Endothelial cell of umbilical vein (primary cell): ENCODE measurements at regions not wholly inside any gene's neighbourhood (a gene's known extent, or its start where the extent isn't known, plus 50 kb on each side); places are given as distances from the start of the nearest gene placed in this dataset.

Experiments
- BruUV-seq: library from RNA; stranded (reverse); fragments of 400-500 nt; replicated peaks from 2 replicates; lab custom pipeline; 2021; lab: Mats Ljungman, UMichigan
- CTCF ChIA-PET: fragments of 300-600, 350-600 bp; sonication (Branson Sonifier 250); formaldehyde crosslinking; loops from one replicate; lab custom pipeline; 2021; ENCODE audit warnings: antibody characterized with exemption, inconsistent platforms; lab: Charles Lee
- POLR2A ChIA-PET: fragments of 300-600, 350-600 bp; sonication (Branson Sonifier 250); formaldehyde crosslinking; loops from one replicate; lab custom pipeline; 2021; ENCODE audit warnings: antibody characterized with exemption, inconsistent platforms; lab: Charles Lee
- DNase-seq: peaks from one replicate; pipeline ENCODE4 v3.0.0-alpha.2; 2011; ENCODE audit warnings: low read depth, low spot score
- FAIRE-seq: peaks from 2 replicates; lab custom pipeline; 2011; peaks lifted over from hg19 to GRCh38; lab: Jason Lieb, UNC
- H2AFZ ChIP-seq: 2 replicates; pipeline ENCODE4 v1.6.0; 2012; ENCODE audit warnings: low read depth, low read length, control low read depth, inconsistent platforms
- H3K27ac ChIP-seq: 2 replicates; pipeline ENCODE4 v1.5.1; 2011; ENCODE audit warnings: low read depth, mild to moderate bottlenecking, control low read depth, low read length, moderate library complexity; ENCODE audit not compliant: insufficient read depth
- H3K27me3 ChIP-seq, 2 experiments: 2 replicates each; pipeline versions ENCODE4 v1.6.0 to v1.6.1; 2011; ENCODE audit warnings: low read length in 2 of 2, mixed read lengths in 1 of 2; ENCODE audit not compliant: control insufficient read depth in 2 of 2, insufficient read depth in 2 of 2
- H3K36me3 ChIP-seq, 2 experiments: 2 replicates in 1 of 2; 3 replicates in 1 of 2; pipeline ENCODE4 v1.5.1; 2011; ENCODE audit warnings: low read length in 2 of 2, mild to moderate bottlenecking in 1 of 2, moderate library complexity in 1 of 2; ENCODE audit not compliant: control insufficient read depth in 2 of 2, insufficient read depth in 2 of 2; ENCODE audit errors: extremely low read depth in 1 of 2
- H3K4me1 ChIP-seq: 3 replicates; pipeline ENCODE4 v1.5.1; 2011; ENCODE audit warnings: mild to moderate bottlenecking, low read length; ENCODE audit not compliant: control insufficient read depth, insufficient read depth; ENCODE audit errors: extremely low read depth
- H3K4me2 ChIP-seq: 2 replicates; pipeline ENCODE4 v1.6.1; 2011; ENCODE audit warnings: low read length, control low read depth, mixed read lengths; ENCODE audit not compliant: insufficient read depth
- H3K4me3 ChIP-seq, 3 experiments: fragments of 200-600 bp in 1 of 3; sonication (generic), shearing (Covaris generic) in 1 of 3; replicated peaks in 1 of 3; 2 replicates each; pipeline ENCODE4 v1.5.1; 2011 to 2016; ENCODE audit warnings: control low read depth in 3 of 3, low read length in 3 of 3, mild to moderate bottlenecking in 2 of 3, inconsistent platforms in 1 of 3, low read depth in 1 of 3, moderate library complexity in 1 of 3; ENCODE audit not compliant: insufficient read depth in 1 of 3
- H3K79me2 ChIP-seq: 2 replicates; pipeline ENCODE4 v1.6.0; 2012; ENCODE audit warnings: low read length, inconsistent platforms; ENCODE audit not compliant: control insufficient read depth, insufficient read depth
- H3K9ac ChIP-seq: replicated peaks from 2 replicates; pipeline ENCODE3; 2011; ENCODE audit warnings: low read length, control low read depth; ENCODE audit not compliant: insufficient read depth; ENCODE audit errors: extremely low read depth
- H3K9me1 ChIP-seq: replicated peaks from 3 replicates; pipeline ENCODE4 v1.6.0; 2011; ENCODE audit warnings: mild to moderate bottlenecking, low read length; ENCODE audit not compliant: control insufficient read depth, insufficient read depth; ENCODE audit errors: extremely low read depth
- H3K9me3 ChIP-seq: replicated peaks from 2 replicates; pipeline ENCODE4 v1.5.1; 2012; ENCODE audit warnings: low read length, inconsistent platforms; ENCODE audit not compliant: control insufficient read depth, insufficient read depth
- H4K20me1 ChIP-seq: replicated peaks from 2 replicates; pipeline ENCODE3; 2011; ENCODE audit warnings: mild to moderate bottlenecking, low read length; ENCODE audit not compliant: control insufficient read depth, insufficient read depth; ENCODE audit errors: extremely low read depth
- EZH2 ChIP-seq: IDR thresholded peaks from 2 replicates; pipeline ENCODE4 v1.6.1; 2012; ENCODE audit warnings: borderline replicate concordance, low read depth, mild to moderate bottlenecking, moderate library complexity, low read length, inconsistent platforms; ENCODE audit not compliant: severe bottlenecking
- FOS ChIP-seq: IDR thresholded peaks from 2 replicates; pipeline ENCODE4 v1.6.1; 2011; ENCODE audit warnings: mild to moderate bottlenecking, low read length, moderate library complexity, borderline replicate concordance; ENCODE audit not compliant: insufficient read depth
- GATA2 ChIP-seq: IDR thresholded peaks from 2 replicates; pipeline ENCODE4 v1.7.0; 2011; ENCODE audit warnings: low read depth, mild to moderate bottlenecking, moderate library complexity, mixed read lengths, low read length; ENCODE audit not compliant: insufficient read length, insufficient read depth
- JUN ChIP-seq: IDR thresholded peaks from 2 replicates; pipeline ENCODE4 v1.6.1; 2011; ENCODE audit warnings: borderline replicate concordance, low read depth; ENCODE audit not compliant: insufficient read length, insufficient read depth
- MYC ChIP-seq: IDR thresholded peaks from one replicate; pipeline ENCODE4 v1.6.1; 2011; ENCODE audit warnings: mild to moderate bottlenecking, low read depth, low read length
- POLR2A ChIP-seq: IDR thresholded peaks from 2 replicates; pipeline ENCODE4 v1.6.1; 2012; ENCODE audit warnings: low read depth, mild to moderate bottlenecking, control low read depth, low read length
- POLR2AphosphoS5 ChIP-seq: IDR thresholded peaks from 2 replicates; pipeline ENCODE4 v1.6.1; 2012; ENCODE audit warnings: low read depth, mild to moderate bottlenecking, control low read depth, low read length, moderate library complexity; ENCODE audit not compliant: insufficient read depth
- dilution Hi-C: fragments of 300-500 bp; cut with MboI; formaldehyde crosslinking; loops from one replicate; pipeline ENCODE4 v1.15.0; 2019; ENCODE audit warnings: low sequenced_read_pairs; ENCODE audit not compliant: extremely low pct_ligation_motif_present
- intact Hi-C: fragments of 100-400 bp; cut with micrococcal nuclease; formaldehyde crosslinking; loops from one replicate; pipeline ENCODE4 v1.10.0; 2022
- TF ChIP-seq, protein P1 (sequence below), 2 donors: IDR thresholded peaks; 1 replicate in 1 of 2; 2 replicates in 1 of 2; pipeline ENCODE4 v1.5.1; 2011; ENCODE audit warnings: low read length in 2 of 2, mild to moderate bottlenecking in 2 of 2, moderate library complexity in 2 of 2, control low read depth in 1 of 2, inconsistent platforms in 1 of 2, low read depth in 1 of 2; ENCODE audit not compliant: insufficient read depth in 1 of 2; ENCODE audit errors: extremely low read depth in 1 of 2
- TF ChIP-seq, protein P2 (sequence below): IDR thresholded peaks from 2 replicates; pipeline ENCODE4 v1.6.1; 2011; ENCODE audit not compliant: insufficient read depth, insufficient read length

GRCh38 chr17:6940186-6940649 is 55.6 kb upstream of the ALOX12 start:
- Histone ChIP-seq H3K9ac (no peak overlapping the region), H4K20me1 (no peaks in the 10 kb centered on the region), H3K4me3 (no peak overlapping the region), H3K9me1 (no peaks in the 10 kb centered on the region), H3K9me3 (no peaks in the 10 kb centered on the region), H3K4me2 (no peak overlapping the region), H3K79me2 (no peaks in the 10 kb centered on the region), H3K36me3 (no peaks in the 10 kb centered on the region), H3K27ac (no peak overlapping the region), H3K4me1 (no peaks in the 10 kb centered on the region), H3K27me3 (peaks cover 0 to 3% of the 10 kb centered on the region in 2 experiments), H2AFZ (no peak overlapping the region)
- dilution Hi-C loops (no loop called here), intact Hi-C loops (no loop called here)
- TF ChIP-seq JUN (no peak), POLR2A (no peak), POLR2AphosphoS5 (no peak), MYC (no peak), GATA2 (no peak), FOS (no peak), EZH2 (no peak)
- TF ChIP-seq, protein P1, sequence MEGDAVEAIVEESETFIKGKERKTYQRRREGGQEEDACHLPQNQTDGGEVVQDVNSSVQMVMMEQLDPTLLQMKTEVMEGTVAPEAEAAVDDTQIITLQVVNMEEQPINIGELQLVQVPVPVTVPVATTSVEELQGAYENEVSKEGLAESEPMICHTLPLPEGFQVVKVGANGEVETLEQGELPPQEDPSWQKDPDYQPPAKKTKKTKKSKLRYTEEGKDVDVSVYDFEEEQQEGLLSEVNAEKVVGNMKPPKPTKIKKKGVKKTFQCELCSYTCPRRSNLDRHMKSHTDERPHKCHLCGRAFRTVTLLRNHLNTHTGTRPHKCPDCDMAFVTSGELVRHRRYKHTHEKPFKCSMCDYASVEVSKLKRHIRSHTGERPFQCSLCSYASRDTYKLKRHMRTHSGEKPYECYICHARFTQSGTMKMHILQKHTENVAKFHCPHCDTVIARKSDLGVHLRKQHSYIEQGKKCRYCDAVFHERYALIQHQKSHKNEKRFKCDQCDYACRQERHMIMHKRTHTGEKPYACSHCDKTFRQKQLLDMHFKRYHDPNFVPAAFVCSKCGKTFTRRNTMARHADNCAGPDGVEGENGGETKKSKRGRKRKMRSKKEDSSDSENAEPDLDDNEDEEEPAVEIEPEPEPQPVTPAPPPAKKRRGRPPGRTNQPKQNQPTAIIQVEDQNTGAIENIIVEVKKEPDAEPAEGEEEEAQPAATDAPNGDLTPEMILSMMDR (IDR thresholded peaks at IDR 0.05; ENCODE audit: extremely low read depth in 1 of 2, insufficient read depth in 1 of 2, low read depth in 1 of 2, low read length in 2 of 2) = no peak
- TF ChIP-seq, protein P2, sequence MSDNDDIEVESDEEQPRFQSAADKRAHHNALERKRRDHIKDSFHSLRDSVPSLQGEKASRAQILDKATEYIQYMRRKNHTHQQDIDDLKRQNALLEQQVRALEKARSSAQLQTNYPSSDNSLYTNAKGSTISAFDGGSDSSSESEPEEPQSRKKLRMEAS = no peak
- ChIA-PET CTCF (interaction anchor here (1.5 kb wide), 1 partner anchor 29 kb away, joined by 4 read pairs; no protein-coding TSS in a partner anchor), POLR2A (no interaction called here)
- FAIRE-seq (no peak), DNase-seq (no peak)
- no TSS peak for BruUV-seq
